Sigmoid colon (tissue), 4 donors: ENCODE measurements at regions not wholly inside any gene's neighbourhood (a gene's known extent, or its start where the extent isn't known, plus 50 kb on each side); places are given as distances from the start of the nearest gene placed in this dataset.

Experiments
- CTCF ChIP-seq, 4 experiments: fragments of 450-650 bp in 3 of 4; fragments of 200-600 bp in 1 of 4; IDR thresholded peaks; one replicate each; pipeline ENCODE4 v1.5.1; 2016 to 2019; ENCODE audit warnings: antibody characterized with exemption in 4 of 4, mild to moderate bottlenecking in 3 of 4, moderate library complexity in 2 of 4
- POLR2A ChIP-seq, 2 donors: fragments of 450-650 bp; IDR thresholded peaks; one replicate each; pipeline ENCODE4 v1.6.1; 2016; ENCODE audit warnings: antibody characterized with exemption in 2 of 2, mild to moderate bottlenecking in 2 of 2, moderate library complexity in 2 of 2
- POLR2AphosphoS5 ChIP-seq, 4 donors: sonication (generic); formaldehyde crosslinking; IDR thresholded peaks; one replicate each; pipeline ENCODE4 v1.6.1; 2017; ENCODE audit warnings: antibody characterized with exemption in 4 of 4

GRCh38 chr1:76727520-76727919 is 139.8 kb upstream of the ST6GALNAC5 start:
- no peak for TF ChIP-seq POLR2AphosphoS5 (IDR thresholded peaks at IDR 0.05)
- TF ChIP-seq POLR2A (IDR thresholded peaks at IDR 0.05) = no peak
- no peak for TF ChIP-seq CTCF (IDR thresholded peaks at IDR 0.05)
